ENCODE measurements at regions not wholly inside any gene's neighbourhood (a gene's known extent, or its start where the extent isn't known, plus 50 kb on each side); places are given as distances from the start of the nearest gene placed in this dataset.

DNA sequence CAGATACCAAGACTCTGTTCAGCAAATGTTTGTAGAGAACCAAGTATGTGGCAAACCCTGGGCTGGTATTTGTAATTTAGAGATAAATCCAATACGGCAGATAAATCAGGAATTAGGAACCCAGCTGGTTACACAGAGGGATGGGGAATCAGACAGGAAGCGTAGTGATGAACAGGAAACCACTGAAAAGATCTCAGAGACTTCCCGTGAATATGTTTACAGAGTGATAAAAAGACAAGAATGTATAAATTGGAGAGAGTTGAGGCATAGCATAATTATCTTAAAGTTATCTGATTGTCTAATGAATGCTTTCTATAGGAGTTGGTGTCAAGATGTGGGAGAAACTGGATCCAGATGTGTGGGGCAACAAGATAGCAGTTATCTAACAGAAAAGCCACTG, 246.6 kb upstream of the SMARCA2 start:
- H3K4me3 ChIP-seq (ENCODE audit: low read depth, low read length), result no peak overlapping the region
- DNase-seq (ENCODE audit: low read depth), result no peak
- TF ChIP-seq, protein P1, sequence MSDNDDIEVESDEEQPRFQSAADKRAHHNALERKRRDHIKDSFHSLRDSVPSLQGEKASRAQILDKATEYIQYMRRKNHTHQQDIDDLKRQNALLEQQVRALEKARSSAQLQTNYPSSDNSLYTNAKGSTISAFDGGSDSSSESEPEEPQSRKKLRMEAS (IDR thresholded peaks at IDR 0.05; ENCODE audit: low read depth, low read length), result no peak
- TF ChIP-seq, protein P2, sequence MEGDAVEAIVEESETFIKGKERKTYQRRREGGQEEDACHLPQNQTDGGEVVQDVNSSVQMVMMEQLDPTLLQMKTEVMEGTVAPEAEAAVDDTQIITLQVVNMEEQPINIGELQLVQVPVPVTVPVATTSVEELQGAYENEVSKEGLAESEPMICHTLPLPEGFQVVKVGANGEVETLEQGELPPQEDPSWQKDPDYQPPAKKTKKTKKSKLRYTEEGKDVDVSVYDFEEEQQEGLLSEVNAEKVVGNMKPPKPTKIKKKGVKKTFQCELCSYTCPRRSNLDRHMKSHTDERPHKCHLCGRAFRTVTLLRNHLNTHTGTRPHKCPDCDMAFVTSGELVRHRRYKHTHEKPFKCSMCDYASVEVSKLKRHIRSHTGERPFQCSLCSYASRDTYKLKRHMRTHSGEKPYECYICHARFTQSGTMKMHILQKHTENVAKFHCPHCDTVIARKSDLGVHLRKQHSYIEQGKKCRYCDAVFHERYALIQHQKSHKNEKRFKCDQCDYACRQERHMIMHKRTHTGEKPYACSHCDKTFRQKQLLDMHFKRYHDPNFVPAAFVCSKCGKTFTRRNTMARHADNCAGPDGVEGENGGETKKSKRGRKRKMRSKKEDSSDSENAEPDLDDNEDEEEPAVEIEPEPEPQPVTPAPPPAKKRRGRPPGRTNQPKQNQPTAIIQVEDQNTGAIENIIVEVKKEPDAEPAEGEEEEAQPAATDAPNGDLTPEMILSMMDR (IDR thresholded peaks at IDR 0.05; ENCODE audit: low read depth, low read length), result no peak
- TF ChIP-seq MYC (IDR thresholded peaks at IDR 0.05; ENCODE audit: low read depth, low read length) (no peak), POLR2A (IDR thresholded peaks at IDR 0.05; ENCODE audit: extremely low read depth, insufficient read length) (no peak)

DNA sequence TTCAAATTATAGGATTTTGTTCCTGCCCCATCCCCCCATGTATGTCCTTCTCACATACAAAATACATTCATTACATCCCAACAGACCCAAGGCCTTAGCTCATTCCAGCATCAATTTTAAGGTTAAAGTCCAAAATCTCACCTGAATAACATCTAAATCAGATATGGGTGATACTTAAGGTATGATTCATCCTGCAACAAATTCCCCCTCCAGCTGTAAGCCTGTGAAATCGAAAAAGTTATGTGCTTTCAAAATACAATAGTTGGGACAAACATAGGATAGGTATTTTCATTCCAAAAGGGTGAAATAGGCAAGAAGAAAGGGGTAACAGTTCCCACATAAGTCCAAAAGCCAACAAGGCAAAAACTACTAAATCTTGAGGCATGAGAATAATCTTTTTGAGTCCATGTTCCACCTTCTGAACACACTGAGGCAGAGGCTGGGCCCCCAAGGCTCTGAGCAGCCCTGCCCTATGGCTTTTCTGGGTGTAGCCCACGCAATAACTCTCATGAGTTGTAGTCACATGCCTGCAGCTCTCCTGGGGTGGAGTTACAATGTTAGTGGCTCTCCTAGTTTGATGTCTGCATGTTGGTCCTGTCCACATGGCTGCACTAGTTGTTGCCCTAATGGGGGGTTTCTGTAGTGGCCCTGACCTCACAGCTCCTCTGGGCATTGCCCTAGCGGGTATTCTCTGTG, 243.9 kb upstream of the SMARCA2 start:
- H3K4me3 ChIP-seq (ENCODE audit: low read depth, low read length), result no peak overlapping the region
- no peak for DNase-seq (ENCODE audit: low read depth)
- no peak for TF ChIP-seq POLR2A (IDR thresholded peaks at IDR 0.05; ENCODE audit: extremely low read depth, insufficient read length)
- TF ChIP-seq MYC (IDR thresholded peaks at IDR 0.05; ENCODE audit: low read depth, low read length), result no peak
- TF ChIP-seq, protein P2 (IDR thresholded peaks at IDR 0.05; ENCODE audit: low read depth, low read length), result no peak
- TF ChIP-seq, protein P1 (IDR thresholded peaks at IDR 0.05; ENCODE audit: low read depth, low read length), result no peak

DNA sequence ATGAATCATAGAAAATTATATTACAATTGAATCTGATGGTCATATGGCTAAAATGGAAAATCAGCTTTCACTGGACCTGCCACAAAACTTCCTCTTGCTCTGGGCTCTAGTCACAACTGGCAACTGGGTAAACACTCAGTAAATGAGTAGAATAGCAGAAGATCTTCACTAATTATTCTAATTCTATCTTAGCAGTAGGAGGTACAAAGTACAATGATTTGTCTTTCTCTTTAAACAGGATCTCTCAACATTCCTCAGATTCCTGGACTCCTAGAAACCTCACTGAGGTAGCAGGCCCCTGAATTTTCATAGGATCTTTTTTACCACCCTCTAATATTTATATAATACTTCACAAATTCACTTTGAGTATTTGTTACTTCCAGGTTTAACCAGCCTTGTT, 239.9 kb upstream of the SMARCA2 start:
- H3K4me3 ChIP-seq (ENCODE audit: low read depth, low read length), result no peak overlapping the region
- no peak for DNase-seq (ENCODE audit: low read depth)
- TF ChIP-seq, protein P1 (IDR thresholded peaks at IDR 0.05; ENCODE audit: low read depth, low read length), result no peak
- no peak for TF ChIP-seq MYC (IDR thresholded peaks at IDR 0.05; ENCODE audit: low read depth, low read length)
- TF ChIP-seq, protein P2 (IDR thresholded peaks at IDR 0.05; ENCODE audit: low read depth, low read length), result no peak
- TF ChIP-seq POLR2A (IDR thresholded peaks at IDR 0.05; ENCODE audit: extremely low read depth, insufficient read length), result no peak

DNA sequence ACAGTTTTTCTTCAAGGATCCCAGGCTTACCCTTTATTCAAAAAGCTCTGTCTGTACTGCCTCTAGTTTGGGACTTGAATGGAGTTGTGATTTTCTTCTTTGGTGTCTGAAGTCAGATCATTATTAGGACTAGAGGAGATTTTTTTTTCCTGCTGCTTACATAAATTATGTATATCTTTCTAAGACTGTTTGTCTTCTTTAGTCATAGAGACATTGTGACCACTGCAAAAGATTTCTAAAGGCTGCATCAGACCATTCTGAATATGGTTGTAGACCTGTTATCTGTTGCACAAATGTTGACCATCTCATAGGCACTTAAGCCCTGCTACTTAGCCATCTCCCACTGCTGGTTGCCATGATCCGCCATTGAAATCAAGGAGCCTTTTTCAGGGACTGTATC, 238.5 kb upstream of the SMARCA2 start:
- no peak for DNase-seq (ENCODE audit: low read depth)
- TF ChIP-seq POLR2A (IDR thresholded peaks at IDR 0.05; ENCODE audit: extremely low read depth, insufficient read length), result no peak
- TF ChIP-seq, protein P2 (IDR thresholded peaks at IDR 0.05; ENCODE audit: low read depth, low read length), result no peak
- no peak for TF ChIP-seq MYC (IDR thresholded peaks at IDR 0.05; ENCODE audit: low read depth, low read length)
- H3K4me3 ChIP-seq (ENCODE audit: low read depth, low read length), result no peak overlapping the region

DNA sequence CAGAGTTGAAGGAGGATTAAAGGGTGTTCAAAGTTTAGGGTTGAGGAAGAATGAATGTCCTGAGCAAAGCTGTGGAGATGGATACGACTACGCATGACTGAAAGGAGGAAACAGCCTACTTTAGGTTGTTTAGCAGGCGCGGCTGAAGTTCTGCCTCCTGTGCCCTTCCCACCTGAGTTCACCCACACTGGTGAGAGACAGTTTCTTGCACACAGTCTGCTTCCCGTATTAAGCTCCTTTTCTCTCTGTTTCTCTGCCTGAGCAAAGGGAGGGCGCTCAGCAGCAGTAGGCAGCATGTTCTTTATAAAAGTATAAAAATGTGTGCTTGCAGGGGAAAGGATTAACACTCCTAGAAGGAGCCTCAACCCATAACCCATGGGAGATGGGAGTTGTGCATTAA, 224.0 kb upstream of the SMARCA2 start:
- H3K4me3 ChIP-seq (ENCODE audit: low read depth, low read length), result no peak overlapping the region
- TF ChIP-seq MYC (IDR thresholded peaks at IDR 0.05; ENCODE audit: low read depth, low read length) (no peak), POLR2A (IDR thresholded peaks at IDR 0.05; ENCODE audit: extremely low read depth, insufficient read length) (no peak)
- TF ChIP-seq, protein P2 (IDR thresholded peaks at IDR 0.05; ENCODE audit: low read depth, low read length), result no peak
- TF ChIP-seq, protein P1 (IDR thresholded peaks at IDR 0.05; ENCODE audit: low read depth, low read length), result no peak
- DNase-seq (ENCODE audit: low read depth), result no peak

Data from NB4 (cell line).